Adrenal gland (tissue), 9 donors: ENCODE measurements at regions not wholly inside any gene's neighbourhood (a gene's known extent, or its start where the extent isn't known, plus 50 kb on each side); places are given as distances from the start of the nearest gene placed in this dataset.

Experiments used
- DNase-seq, 7 donors: peaks; one replicate each; pipeline ENCODE4 v3.0.0-alpha.2; 2019 to 2020
- H3K27ac ChIP-seq, 5 donors: fragments of 200-600 bp; sonication (generic) in 4 of 5; 1 replicate in 3 of 5; 2 replicates in 2 of 5; pipeline versions ENCODE4 v1.5.1 to v1.8.0; 2016 to 2020; ENCODE audit warnings: mild to moderate bottlenecking in 1 of 5
- H3K27me3 ChIP-seq: fragments of 200-600 bp; 2 replicates; pipeline ENCODE4 v1.8.0; 2021
- H3K36me3 ChIP-seq, 2 donors: fragments of 200-600 bp; replicated peaks in 1 of 2; 1 replicate in 1 of 2; 2 replicates in 1 of 2; pipeline versions ENCODE4 v1.5.1 to v1.8.0; 2018 to 2022
- H3K4me1 ChIP-seq, 2 donors: fragments of 200-600 bp; replicated peaks in 1 of 2; 1 replicate in 1 of 2; 2 replicates in 1 of 2; pipeline versions ENCODE4 v1.5.1 to v1.8.0; 2018 to 2021
- H3K4me3 ChIP-seq, 4 donors: fragments of 200-600 bp; sonication (generic) in 3 of 4; one replicate each; pipeline ENCODE4 v1.5.1; 2016 to 2018
- H3K9me3 ChIP-seq, 3 donors: fragments of 200-600 bp; sonication (generic) in 1 of 3; replicated peaks in 1 of 3; 1 replicate in 2 of 3; 2 replicates in 1 of 3; pipeline versions ENCODE4 v1.5.1 to v1.8.0; 2016 to 2021
- POLR2A ChIP-seq, 2 donors: fragments of 450-650 bp; IDR thresholded peaks; one replicate each; pipeline ENCODE4 v1.6.1; 2017; ENCODE audit warnings: antibody characterized with exemption in 2 of 2, mild to moderate bottlenecking in 2 of 2, moderate library complexity in 1 of 2
- WGBS, 4 donors: extraction: QIAGEN DNeasy Blood & Tissue Kit in 2 of 4; methylation state at CpG; one replicate each; pipeline versions ENCODE4 v1.1.5 to v1.1.7; 2013 to 2017; 5-methylcytosine and 5-hydroxymethylcytosine counted together
- intact Hi-C, 2 donors: fragments of 100-400 bp; cut with DNase I; formaldehyde crosslinking; loops; one replicate each; pipeline versions ENCODE4 v1.14.1 to v1.15.0; 2022 to 2023
- TF ChIP-seq, protein P1 (sequence below), 6 experiments: fragments of 450-650 bp in 4 of 6; fragments of 200-600 bp in 2 of 6; sonication (generic) in 1 of 6; IDR thresholded peaks; 1 replicate in 5 of 6; 2 replicates in 1 of 6; pipeline versions ENCODE4 v1.5.1 to v1.8.0; 2016 to 2021; ENCODE audit warnings: antibody characterized with exemption in 6 of 6, mild to moderate bottlenecking in 2 of 6, moderate library complexity in 1 of 6
- donor health status: healthy with polysubstance abuse.
- donor health status: Bipolar disorder and iron deficiency.
- donor health status: DM: yes; HTN: yes; CAD: no.
- donor health status: DM: no; HTN: no; CAD: no.
- donor health status: DM: no; HTN: no; CAD: no.

DNA sequence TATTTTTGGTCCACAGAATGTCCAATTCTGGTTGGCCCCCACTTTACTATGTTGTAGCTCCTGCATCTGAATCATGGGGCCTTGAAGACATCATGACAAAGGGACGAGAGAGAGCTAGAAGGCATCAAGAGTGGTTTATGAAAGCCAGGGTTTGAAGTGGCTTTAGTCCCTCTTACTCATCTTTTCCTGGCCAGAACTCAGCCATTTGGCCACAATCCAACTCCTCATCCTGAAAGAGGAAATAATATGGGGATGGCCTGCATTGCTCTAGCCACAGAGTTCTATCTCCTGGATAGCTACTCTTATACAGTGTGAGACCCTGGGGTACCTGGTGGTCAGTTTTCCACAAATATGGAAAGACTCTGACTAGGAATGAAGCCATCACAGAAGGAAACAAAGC, 418.9 kb downstream of the XPNPEP1 start:
- Histone ChIP-seq H3K27me3 (no peaks in the 10 kb centered on the region), H3K4me1 (no peaks in the 10 kb centered on the region), H3K4me3 (no peak overlapping the region), H3K27ac (no peak overlapping the region), H3K9me3 (no peaks in the 10 kb centered on the region), H3K36me3 (no peaks in the 10 kb centered on the region)
- 0 to 33% (median 9%) methylated on average over 1 of the region's 1 CpG for WGBS, 4 donors
- DNase-seq: no peak
- TF ChIP-seq, protein P1, sequence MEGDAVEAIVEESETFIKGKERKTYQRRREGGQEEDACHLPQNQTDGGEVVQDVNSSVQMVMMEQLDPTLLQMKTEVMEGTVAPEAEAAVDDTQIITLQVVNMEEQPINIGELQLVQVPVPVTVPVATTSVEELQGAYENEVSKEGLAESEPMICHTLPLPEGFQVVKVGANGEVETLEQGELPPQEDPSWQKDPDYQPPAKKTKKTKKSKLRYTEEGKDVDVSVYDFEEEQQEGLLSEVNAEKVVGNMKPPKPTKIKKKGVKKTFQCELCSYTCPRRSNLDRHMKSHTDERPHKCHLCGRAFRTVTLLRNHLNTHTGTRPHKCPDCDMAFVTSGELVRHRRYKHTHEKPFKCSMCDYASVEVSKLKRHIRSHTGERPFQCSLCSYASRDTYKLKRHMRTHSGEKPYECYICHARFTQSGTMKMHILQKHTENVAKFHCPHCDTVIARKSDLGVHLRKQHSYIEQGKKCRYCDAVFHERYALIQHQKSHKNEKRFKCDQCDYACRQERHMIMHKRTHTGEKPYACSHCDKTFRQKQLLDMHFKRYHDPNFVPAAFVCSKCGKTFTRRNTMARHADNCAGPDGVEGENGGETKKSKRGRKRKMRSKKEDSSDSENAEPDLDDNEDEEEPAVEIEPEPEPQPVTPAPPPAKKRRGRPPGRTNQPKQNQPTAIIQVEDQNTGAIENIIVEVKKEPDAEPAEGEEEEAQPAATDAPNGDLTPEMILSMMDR (IDR thresholded peaks at IDR 0.05): no peak
- intact Hi-C loops: no loop called here

DNA sequence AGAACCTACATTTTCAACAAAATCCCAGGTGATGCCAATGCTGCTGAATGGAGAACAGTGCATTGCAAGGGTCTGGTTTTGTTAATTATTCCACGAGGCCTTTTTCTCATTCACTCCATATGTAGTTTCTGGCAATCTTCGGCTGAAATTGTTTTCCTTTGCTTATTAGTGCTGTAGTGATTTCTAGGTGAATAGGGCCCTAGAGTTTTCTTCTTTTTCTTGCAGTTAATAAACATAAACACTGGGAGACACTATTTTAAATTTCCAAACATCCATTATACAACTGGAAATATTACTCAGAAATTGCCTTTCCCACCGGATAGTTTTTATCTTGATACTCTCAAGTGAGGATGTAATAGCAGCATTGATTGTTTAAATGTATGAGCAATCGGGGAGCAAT, 435.6 kb downstream of the XPNPEP1 start:
- H3K9me3 ChIP-seq: no peaks in the 10 kb centered on the region
- WGBS, 4 donors: 60 to 76% (median 67%) methylated on average over 4 of the region's 4 CpGs
- H3K27me3 ChIP-seq: no peaks in the 10 kb centered on the region
- DNase-seq: no peak
- TF ChIP-seq, protein P1 (IDR thresholded peaks at IDR 0.05): no peak
- TF ChIP-seq POLR2A (IDR thresholded peaks at IDR 0.05): no peak
- no peak overlapping the region for H3K27ac ChIP-seq
- H3K4me3 ChIP-seq: no peak overlapping the region
- H3K36me3 ChIP-seq: no peaks in the 10 kb centered on the region
- H3K4me1 ChIP-seq: no peaks in the 10 kb centered on the region
- intact Hi-C loops: no loop called here

DNA sequence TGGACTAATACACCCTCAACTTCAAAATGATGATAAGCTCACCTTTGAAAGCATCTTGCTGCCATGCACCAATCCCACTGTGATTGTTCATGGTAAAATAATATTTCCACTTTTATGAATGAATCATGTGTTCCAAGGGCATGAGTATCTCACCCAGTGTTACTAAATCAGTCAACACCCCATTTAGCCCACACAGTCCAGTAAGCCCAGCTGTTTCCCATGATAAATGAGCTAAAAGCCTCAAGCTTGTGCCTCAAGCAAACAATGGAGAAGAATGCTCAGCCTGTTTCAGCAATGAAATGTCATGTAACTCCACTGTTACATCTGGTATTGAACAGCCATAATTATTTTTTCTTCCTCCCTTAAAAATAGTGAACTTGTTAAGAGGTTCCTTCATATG, 442.5 kb downstream of the XPNPEP1 start:
- no peaks in the 10 kb centered on the region for H3K27me3 ChIP-seq
- H3K4me1 ChIP-seq: no peaks in the 10 kb centered on the region
- no peak overlapping the region for H3K27ac ChIP-seq
- no peak for DNase-seq
- intact Hi-C loops: no loop called here
- H3K4me3 ChIP-seq: no peak overlapping the region
- no peaks in the 10 kb centered on the region for H3K9me3 ChIP-seq
- no peak for TF ChIP-seq POLR2A (IDR thresholded peaks at IDR 0.05)
- TF ChIP-seq, protein P1 (IDR thresholded peaks at IDR 0.05): no peak
- H3K36me3 ChIP-seq: no peaks in the 10 kb centered on the region

DNA sequence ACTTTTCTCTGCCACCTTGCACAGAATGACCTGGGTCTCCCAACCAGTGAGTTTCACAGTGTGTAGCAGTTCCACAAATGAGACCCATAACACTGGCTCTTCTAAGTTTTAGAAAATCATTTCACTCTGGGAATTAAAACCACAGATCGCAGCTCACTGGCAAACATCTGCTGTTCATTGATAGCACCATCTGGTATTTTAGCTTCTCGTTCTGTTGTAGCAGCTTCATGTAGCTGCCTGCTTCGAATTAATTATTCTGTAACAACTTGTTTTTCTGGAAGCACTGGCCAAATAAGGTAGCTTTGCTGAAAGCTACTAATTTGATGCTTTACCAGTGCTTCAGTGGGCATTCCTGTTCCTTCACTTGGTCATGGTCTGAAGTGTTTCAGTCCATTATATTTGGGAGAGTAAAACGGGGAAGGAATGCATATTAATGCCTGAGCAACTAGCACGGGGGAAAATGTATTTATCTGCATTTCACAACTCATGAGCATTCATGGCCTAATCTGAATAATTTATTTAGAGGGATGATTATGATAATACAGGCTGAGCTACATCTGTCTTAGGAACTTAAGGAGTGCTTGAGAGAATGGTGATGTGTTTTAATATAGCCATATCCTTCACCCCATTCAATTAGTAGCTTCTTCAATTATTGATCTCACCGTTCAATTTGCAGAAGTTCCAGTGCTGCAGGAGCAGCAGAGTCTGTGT, 447.4 kb downstream of the XPNPEP1 start:
- no peak for DNase-seq
- WGBS, 4 donors: 61 to 73% (median 66%) methylated on average over 6 of the region's 6 CpGs

More for the DNA sequence above, 447.4 kb downstream of the XPNPEP1 start:
- Histone ChIP-seq H3K36me3 (no peaks in the 10 kb centered on the region), H3K4me3 (no peak overlapping the region), H3K9me3 (no peaks in the 10 kb centered on the region), H3K27ac (no peak overlapping the region), H3K4me1 (no peaks in the 10 kb centered on the region), H3K27me3 (no peaks in the 10 kb centered on the region)
- intact Hi-C loops: no loop called here
- no peak for TF ChIP-seq POLR2A (IDR thresholded peaks at IDR 0.05)
- TF ChIP-seq, protein P1 (IDR thresholded peaks at IDR 0.05): no peak
